Head of caudate nucleus (tissue), 42 donors: ENCODE measurements at regions not wholly inside any gene's neighbourhood (a gene's known extent, or its start where the extent isn't known, plus 50 kb on each side); places are given as distances from the start of the nearest gene placed in this dataset.

Experiments used
- DNase-seq, 42 donors: peaks; one replicate each; pipeline versions ENCODE4 v3.0.0 to v3.0.0-alpha.2; 2020 to 2021; ENCODE audit warnings: mixed read lengths in 7 of 42
- intact Hi-C: fragments of 100-400 bp; cut with DNase I; formaldehyde crosslinking; loops from one replicate; pipeline ENCODE4 v1.15.0; 2022

DNA sequence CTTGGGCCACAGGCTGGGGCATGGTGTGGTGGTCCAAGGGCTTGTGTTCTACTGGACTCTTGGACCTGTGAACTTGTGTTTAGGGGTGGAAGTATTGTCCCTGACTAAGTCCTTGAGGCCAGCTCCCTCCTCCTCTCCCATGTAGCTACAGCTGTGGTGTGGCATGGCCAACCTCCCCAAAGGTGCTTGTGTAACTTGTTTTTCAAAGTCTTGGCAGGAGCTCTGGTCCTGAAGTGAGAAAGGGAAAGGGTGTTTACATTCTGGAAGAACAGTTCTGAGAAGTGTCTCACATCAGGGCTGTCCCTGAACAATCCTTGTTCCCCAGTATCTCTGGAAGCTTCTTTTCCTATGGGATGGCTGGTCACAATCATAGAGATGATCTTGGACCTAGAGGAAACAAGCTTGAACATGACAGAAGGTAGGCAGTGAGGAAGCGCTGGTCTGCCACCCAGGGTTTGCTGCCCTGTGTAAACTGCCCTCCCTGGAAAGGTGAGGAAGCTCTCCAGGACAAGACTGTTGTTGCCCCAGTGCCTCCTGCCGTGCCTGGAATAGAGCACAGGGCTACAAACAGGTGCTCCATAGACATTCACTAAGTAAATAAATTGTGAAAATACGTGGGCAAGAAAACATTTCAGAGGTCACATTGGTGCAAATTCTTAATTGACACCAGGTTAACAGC is 64.6 kb upstream of the KLF9 start:
- DNase-seq, result no peak
- intact Hi-C loops, result loop anchor here (2.0 kb wide), 1 partner anchor 58 kb away; no protein-coding TSS in a partner anchor

DNA sequence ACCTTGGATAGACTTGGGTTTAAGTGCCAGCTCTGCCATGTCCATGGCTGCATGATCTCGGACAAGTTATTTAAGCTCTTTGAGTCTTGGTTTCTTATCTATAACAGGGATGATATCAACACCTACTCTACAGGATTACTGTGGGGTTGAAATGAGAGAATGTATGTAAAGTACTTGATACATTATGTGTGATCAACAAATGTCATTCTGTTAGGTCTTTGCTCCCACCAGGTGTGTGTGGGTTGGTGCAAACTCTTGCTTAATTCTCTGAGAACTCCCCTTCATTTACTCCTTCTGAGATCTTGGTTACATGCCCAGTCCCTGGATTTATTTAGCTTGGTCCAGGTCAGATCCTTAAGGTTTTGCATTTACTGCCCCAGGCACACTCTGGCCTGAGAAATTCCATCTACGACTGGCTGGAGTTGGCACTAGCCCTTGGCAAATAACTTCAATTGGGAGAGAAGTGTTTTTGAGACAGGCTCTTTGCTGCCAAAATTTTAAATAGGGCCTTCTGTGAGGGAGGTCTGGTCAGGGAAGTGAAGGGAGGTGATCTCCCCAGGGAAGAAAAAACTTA is 63.5 kb upstream of the KLF9 start:
- peak in 4 of 42 donors; percentile 18 to 38 (median 36) for DNase-seq
- intact Hi-C loops, result loop anchor here (2.0 kb wide), 1 partner anchor 57 kb away; no protein-coding TSS in a partner anchor

DNA sequence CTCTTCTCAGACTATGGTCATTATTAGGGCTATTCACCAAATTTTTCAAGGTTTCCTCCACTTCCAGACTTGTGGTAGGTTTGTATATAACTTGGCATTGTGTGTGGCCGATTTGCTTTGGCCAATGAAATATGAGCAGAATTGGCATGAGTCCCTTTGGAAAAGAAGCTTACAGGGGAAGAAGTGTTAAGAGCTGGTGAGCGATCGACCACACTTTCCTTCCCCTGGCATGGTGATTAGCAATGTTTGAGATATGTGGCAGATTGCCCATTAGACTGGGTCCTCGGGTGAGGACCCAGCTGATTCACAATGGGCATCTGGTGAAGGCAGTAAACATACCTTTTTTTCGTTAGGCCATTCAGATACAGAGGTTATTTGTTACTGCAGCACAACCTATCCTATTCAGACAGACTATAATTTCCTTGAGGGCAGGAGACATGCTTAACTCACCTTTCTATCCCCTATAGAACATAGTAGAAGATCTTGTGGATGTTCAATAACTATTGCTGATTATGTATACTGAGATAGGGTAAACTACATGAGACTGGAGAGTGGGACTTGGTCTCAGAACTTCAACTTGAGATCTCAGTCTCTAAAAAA is 62.8 kb upstream of the KLF9 start:
- DNase-seq, result no peak
- intact Hi-C loops, result no loop called here

DNA sequence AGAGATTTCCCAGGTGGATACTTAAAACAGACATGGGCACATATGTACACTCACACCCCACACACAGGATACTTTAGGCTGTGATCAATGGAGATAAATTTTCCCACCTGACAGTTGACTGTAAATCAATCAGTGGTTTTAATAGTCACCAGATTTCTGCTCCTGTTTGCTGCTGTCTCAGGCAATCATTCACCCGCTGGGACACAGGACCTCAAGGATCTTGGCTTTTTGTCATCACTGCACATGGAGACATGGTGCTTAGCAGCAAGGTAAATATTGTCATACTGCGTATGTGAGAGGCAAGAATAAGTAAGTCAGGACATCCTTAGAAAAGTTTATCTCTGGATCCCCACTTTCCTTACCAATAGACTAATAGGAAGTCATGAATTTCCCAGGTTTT is 60.8 kb upstream of the KLF9 start:
- intact Hi-C loops, result no loop called here
- no peak for DNase-seq

DNA sequence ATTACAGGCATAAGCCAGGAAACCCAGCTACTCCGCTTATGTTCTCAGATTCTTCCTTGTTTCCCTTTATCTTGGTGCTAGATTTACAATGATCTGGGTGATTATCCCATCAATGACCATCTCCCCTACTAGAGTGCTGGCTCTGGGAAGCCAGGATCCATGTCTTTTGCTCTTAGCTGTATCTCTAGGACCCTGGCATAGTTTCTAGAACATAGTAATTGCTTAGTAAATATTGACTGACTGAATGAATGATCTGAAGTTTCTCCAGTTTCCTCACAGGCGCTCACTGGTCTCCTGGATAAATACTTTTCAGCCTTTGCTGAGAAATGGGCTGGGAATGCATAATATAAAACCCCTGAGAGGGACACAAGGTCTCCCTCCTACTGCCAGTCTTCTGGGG is 60.0 kb upstream of the KLF9 start:
- intact Hi-C loops, result no loop called here
- no peak for DNase-seq

DNA sequence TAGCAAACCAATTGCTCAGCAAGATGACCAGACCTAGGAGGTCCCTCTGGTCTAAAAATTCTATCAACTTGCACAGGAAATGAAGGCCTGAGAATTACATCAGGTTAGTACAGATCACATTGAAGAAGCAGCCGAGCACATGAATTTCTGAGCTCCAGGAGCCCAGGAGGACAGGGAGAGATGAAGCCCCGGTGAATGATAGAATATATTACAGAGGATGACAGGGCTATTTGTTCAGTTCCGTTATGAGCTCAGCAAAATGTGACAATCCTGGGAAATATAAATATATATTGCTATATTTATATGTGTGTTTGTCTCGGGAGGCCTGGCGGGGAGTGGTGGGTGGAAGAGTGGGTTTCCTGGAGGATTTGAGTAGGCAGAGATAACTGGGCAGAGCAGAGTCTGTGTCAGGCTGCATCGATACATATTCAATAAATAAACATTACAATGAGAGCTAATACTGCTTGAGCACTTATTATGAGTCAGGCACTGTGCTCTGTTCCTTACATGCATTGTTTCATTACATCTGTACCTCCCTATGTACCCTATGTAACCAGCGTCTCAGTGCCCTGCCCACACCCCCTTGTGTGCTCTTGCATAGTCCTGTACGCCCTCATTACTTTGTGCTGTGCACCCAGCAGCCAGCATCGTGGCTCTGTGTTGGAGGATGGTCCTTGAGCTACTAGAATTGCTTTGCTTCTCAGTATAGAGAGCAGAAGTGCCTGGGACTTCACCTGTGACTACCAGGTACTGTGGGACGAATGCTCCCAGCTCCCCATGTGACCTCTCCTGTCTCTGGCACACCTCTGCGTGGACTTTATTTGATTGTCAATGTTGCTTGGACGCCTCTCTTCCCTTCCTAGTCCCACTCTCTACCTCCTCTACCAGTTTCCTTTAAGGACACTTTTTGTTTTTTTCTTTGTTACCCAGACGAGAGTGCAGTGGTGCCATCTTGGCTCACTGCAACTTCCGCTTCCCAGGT is 58.1 kb upstream of the KLF9 start:
- DNase-seq, result no peak
- intact Hi-C loops, result no loop called here

DNA sequence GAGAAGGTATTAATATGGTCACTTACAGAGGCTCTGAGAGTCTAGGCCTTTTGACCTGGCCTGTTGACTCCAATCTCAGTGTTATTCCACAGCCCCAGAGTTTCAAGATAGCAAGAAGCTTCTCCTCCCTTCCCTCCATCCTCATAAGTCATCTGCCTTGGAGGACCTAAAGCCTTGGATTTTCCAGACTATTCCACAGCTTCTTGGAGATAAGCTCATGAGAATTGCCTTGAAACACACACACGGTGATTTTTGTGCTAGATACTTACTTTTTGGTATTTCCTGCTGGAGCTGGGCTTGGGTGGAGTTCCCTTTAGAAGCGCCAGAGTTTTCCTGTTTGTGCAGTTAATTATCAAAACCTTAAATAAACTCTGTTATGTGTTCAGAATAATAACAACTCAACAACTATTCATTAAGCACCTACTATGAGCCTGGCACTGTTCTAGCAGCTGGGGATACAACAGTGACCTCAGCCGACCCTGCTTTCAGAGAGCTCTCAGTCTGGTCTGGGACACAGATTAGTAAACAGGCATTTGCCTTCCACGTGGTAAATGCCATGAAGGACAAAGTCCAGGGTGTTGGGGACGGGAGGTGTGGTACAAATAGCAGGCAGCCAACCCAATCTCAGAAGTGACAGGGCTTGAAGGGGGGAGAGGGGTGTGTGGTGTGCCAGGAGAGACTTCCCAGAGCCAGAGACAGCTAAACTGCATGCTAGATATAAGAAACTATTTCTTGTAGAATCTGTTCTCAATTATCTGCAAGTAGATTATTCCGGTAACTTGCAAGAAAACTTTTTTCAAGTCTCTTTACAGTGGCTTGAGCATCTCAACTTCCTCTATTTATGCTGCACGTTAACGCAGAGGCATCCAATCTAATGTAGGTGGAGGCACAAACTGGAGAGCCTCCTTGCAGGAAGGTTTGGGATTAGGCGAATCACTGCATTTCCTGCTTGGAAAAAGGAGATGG is 55.9 kb upstream of the KLF9 start:
- intact Hi-C loops, result no loop called here
- DNase-seq, result peak in 11 of 42 donors; percentile 7 to 45 (median 26)

DNA sequence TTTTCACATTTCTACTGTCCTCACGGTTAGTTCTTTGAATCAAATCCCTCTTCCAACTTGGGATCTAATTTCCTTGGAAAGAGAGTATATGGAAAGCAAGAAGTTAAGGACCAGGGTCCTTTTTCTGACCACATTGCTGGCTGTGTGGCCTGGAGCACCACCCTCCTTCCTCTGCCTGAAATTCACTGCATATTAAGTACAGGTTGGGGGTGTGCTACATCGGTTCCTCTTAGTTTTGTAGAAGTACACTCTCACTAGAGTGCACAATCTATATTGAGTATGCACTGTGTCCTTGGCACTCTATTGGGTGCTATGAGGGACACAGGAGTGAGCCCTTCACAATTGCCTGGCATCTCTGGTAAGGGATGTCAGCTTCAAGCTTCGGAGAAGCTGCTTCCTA is 53.8 kb upstream of the KLF9 start:
- intact Hi-C loops, result no loop called here
- no peak for DNase-seq

DNA sequence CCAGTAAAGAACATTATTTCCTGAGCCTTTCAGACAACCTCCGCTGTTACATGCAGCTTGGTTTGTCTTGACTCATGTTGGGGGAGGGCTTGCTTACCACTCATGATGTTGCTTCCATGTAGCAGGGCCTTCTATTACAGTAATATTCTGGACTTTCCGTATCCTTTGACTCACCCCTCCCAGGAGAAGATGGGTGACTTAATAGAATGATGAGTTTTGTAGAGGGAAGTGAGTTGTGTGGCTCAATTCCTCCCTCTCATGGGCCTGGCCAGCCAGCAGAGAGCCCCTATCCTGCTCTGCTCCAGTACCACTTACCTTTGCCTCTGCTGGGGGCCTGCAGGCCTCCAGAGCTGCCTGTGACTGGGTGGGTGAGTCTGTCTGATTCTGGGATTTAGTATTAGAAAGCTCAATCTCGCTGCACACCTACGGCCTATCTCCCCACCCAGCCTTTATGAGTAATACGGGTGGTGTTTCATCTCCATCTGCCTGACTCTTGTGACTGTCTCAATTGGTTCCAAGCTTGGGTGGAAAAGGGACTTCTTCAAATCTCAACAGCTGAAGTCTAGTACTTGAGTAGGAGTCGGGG is 52.6 kb upstream of the KLF9 start:
- peak in 27 of 42 donors; percentile 4 to 80 (median 36) for DNase-seq
- intact Hi-C loops, result no loop called here

DNA sequence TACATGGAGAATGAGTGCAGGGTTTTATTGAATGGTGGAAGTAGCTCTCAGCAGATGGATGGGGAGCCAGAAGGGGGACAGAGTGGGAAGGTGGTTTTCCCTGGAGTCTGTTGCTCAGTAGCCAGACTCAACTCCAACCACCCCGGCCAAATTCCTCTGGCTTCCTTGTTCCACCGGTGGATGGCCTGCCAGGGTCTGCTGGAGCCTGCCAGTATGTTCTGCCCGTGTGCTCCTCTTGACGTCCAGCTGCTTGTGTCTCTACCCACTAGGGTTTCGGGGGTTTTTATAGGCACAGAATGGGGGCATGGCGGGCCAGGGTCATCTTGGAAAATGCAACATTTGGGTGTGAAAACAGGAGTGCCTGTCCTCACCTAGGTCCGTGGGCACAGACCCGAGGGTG is 51.4 kb upstream of the KLF9 start:
- intact Hi-C loops, result no loop called here
- no peak for DNase-seq

DNA sequence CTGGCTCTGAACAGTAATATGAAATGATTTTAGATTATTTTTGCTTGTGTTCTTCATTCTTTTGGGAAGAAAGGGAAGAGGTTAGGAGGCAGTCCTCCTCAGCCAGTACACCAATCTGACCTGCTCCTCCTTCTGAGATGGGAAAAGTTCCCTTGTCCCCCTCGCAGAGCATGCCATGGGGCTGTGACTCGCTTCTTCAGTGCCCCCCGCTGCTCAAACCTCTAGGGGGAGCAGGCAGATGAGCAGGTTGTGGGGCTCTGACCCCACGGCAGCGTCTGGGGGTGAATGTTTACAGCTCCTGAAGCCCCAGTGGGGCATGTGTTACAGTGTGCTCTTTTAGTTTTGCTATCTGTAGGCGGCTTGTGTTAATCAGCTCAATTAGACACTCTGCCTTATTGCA is 50.9 kb upstream of the KLF9 start:
- intact Hi-C loops, result no loop called here
- DNase-seq, result no peak
